B cell (primary cell): ENCODE measurements at regions not wholly inside any gene's neighbourhood (a gene's known extent, or its start where the extent isn't known, plus 50 kb on each side); places are given as distances from the start of the nearest gene placed in this dataset.

Source experiments
- ATAC-seq: fragments of 200-7000 bp; cut with Tn5 transposase; one replicate; pipeline ENCODE4 v1.10.0; 2021; ENCODE audit warnings: low read depth, mild to moderate bottlenecking, moderate number of reproducible peaks, moderate library complexity
- CTCF ChIA-PET: fragments of 350-600 bp; sonication (Branson Sonifier 250); formaldehyde crosslinking; loops from one replicate; lab custom pipeline; 2021; ENCODE audit warnings: antibody characterized with exemption, inconsistent platforms; lab: Charles Lee
- POLR2A ChIA-PET: fragments of 350-600 bp; sonication (Branson Sonifier 250); formaldehyde crosslinking; loops from one replicate; lab custom pipeline; 2021; ENCODE audit warnings: antibody characterized with exemption; lab: Charles Lee
- DNase-seq: peaks from one replicate; pipeline ENCODE4 v3.0.0; 2013
- H2AFZ ChIP-seq: 2 replicates; pipeline ENCODE4 v1.6.1; 2012; ENCODE audit warnings: mild to moderate bottlenecking, low read depth, low read length; ENCODE audit not compliant: insufficient read depth, poor library complexity, severe bottlenecking
- H3K27ac ChIP-seq, 2 donors: 1 replicate in 1 of 2; 2 replicates in 1 of 2; pipeline ENCODE4 v1.5.1; 2012 to 2013; ENCODE audit warnings: low read length in 2 of 2, mild to moderate bottlenecking in 2 of 2, moderate library complexity in 1 of 2
- H3K27me3 ChIP-seq, 4 experiments: fragments of 200-600 bp in 1 of 4; sonication (generic) in 1 of 4; replicated peaks in 1 of 4; 1 replicate in 2 of 4; 2 replicates in 2 of 4; pipeline versions ENCODE4 v1.6.1 to v1.7.0; 2013 to 2016; ENCODE audit warnings: low read length in 3 of 4, mild to moderate bottlenecking in 2 of 4, mixed read lengths in 1 of 4, moderate library complexity in 1 of 4; ENCODE audit not compliant: insufficient read depth in 4 of 4, control insufficient read depth in 3 of 4; ENCODE audit errors: control extremely low read depth in 1 of 4
- H3K36me3 ChIP-seq, 2 experiments: replicated peaks in 1 of 2; 1 replicate in 1 of 2; 2 replicates in 1 of 2; pipeline versions ENCODE4 v1.6.1 to v1.7.1; 2013; ENCODE audit warnings: low read length in 1 of 2; ENCODE audit not compliant: insufficient read depth in 2 of 2, control insufficient read depth in 1 of 2; ENCODE audit errors: control extremely low read depth in 1 of 2, extremely low read depth in 1 of 2
- H3K4me1 ChIP-seq, 2 donors: fragments of 200-600 bp in 1 of 2; sonication (generic) in 1 of 2; 1 replicate in 1 of 2; 2 replicates in 1 of 2; pipeline versions ENCODE4 v1.5.1 to v1.6.1; 2013 to 2017; ENCODE audit warnings: low read length in 2 of 2; ENCODE audit not compliant: control insufficient read depth in 2 of 2, insufficient read depth in 2 of 2
- H3K4me2 ChIP-seq: replicated peaks from 2 replicates; pipeline ENCODE3; 2012; ENCODE audit warnings: mild to moderate bottlenecking, low read depth, low read length; ENCODE audit not compliant: poor library complexity, severe bottlenecking
- H3K4me3 ChIP-seq, 5 experiments: fragments of 200-600 bp in 1 of 5; sonication (generic) in 1 of 5; 1 replicate in 3 of 5; 2 replicates in 2 of 5; pipeline versions ENCODE4 v1.5.1 to v1.7.0; 2011 to 2016; ENCODE audit warnings: low read length in 4 of 5, mild to moderate bottlenecking in 4 of 5, low read depth in 2 of 5, control low read depth in 1 of 5, moderate library complexity in 1 of 5; ENCODE audit not compliant: insufficient read depth in 1 of 5; ENCODE audit errors: control extremely low read depth in 1 of 5, extremely low read depth in 1 of 5
- H3K79me2 ChIP-seq: fragments of 200-600 bp; sonication (generic); one replicate; pipeline ENCODE4 v1.6.0; 2016; ENCODE audit warnings: low read length; ENCODE audit not compliant: control insufficient read depth, insufficient read depth
- H3K9ac ChIP-seq: fragments of 200-600 bp; sonication (generic); 2 replicates; pipeline ENCODE4 v1.6.1; 2017; ENCODE audit warnings: mild to moderate bottlenecking, low read length, moderate library complexity
- H3K9me3 ChIP-seq, 3 donors: one replicate each; pipeline versions ENCODE4 v1.6.1 to v1.7.1; 2013; ENCODE audit warnings: low read length in 2 of 3; ENCODE audit not compliant: control insufficient read depth in 2 of 3, insufficient read depth in 1 of 3; ENCODE audit errors: control extremely low read depth in 1 of 3
- H4K20me1 ChIP-seq: 2 replicates; pipeline ENCODE4 v1.6.0; 2012; ENCODE audit warnings: mild to moderate bottlenecking, low read length; ENCODE audit not compliant: insufficient read depth, control insufficient read depth, poor library complexity, severe bottlenecking
- H3K27ac Mint-ChIP-seq: one replicate; pipeline ENCODE4 v1.8.0; 2021; ENCODE audit warnings: mixed read lengths
- H3K27me3 Mint-ChIP-seq: one replicate; pipeline ENCODE4 v1.8.0; 2021; ENCODE audit warnings: mixed read lengths
- H3K4me1 Mint-ChIP-seq: one replicate; pipeline ENCODE4 v1.8.0; 2021; ENCODE audit warnings: mixed read lengths
- H3K4me3 Mint-ChIP-seq: one replicate; pipeline ENCODE4 v1.8.0; 2021; ENCODE audit warnings: mixed read lengths
- H3K9me3 Mint-ChIP-seq: one replicate; pipeline ENCODE4 v1.8.0; 2022; ENCODE audit warnings: mixed read lengths; ENCODE audit not compliant: insufficient read depth
- CTCF ChIP-seq: fragments of 200-600 bp; IDR thresholded peaks from one replicate; pipeline ENCODE4 v1.8.0; 2022; ENCODE audit warnings: antibody characterized with exemption, mild to moderate bottlenecking
- EZH2 ChIP-seq: IDR thresholded peaks from 2 replicates; pipeline ENCODE4 v1.6.1; 2012; ENCODE audit warnings: borderline replicate concordance, low read depth, mild to moderate bottlenecking, moderate library complexity, low read length; ENCODE audit not compliant: insufficient read depth, poor library complexity, severe bottlenecking
- WGBS: methylation state at CpG from one replicate; pipeline ENCODE4 v1.1.5; 2013; ENCODE audit warnings: missing lambda C conversion rate; ENCODE audit not compliant: insufficient coverage; 5-methylcytosine and 5-hydroxymethylcytosine counted together
- intact Hi-C: fragments of 100-400 bp; cut with micrococcal nuclease; formaldehyde crosslinking; loops from one replicate; pipeline ENCODE4 v1.10.0; 2022

- no peak overlapping the region for H3K4me2 ChIP-seq
- Mint-ChIP-seq H3K9me3 (no peaks in the 10 kb centered on the region), H3K27ac (no peak overlapping the region)
These were observed 82.1 kb upstream of the RASGRP1 start for GRCh38 chr15:38646716-38647115.

GRCh38 chr15:38647683-38648082, 83.1 kb upstream of the RASGRP1 start:
- no peak overlapping the region for H3K9ac ChIP-seq
- no peak overlapping the region for H3K4me2 ChIP-seq
- H3K4me3 ChIP-seq: no peak overlapping the region
- Mint-ChIP-seq H3K27me3 (no peaks in the 10 kb centered on the region), H3K4me1 (peaks cover 60% of the 10 kb centered on the region), H3K27ac (no peak overlapping the region), H3K4me3 (no peak overlapping the region), H3K9me3 (no peaks in the 10 kb centered on the region)
- CTCF ChIA-PET: interaction anchor here (1.2 to 8.2 kb wide), 5 partner anchors 23 to 83 kb away, joined by 3 to 73 read pairs (median 8); partner anchors contain the start of gene RASGRP1
- no peaks in the 10 kb centered on the region for H4K20me1 ChIP-seq
- H3K27ac ChIP-seq: no peak overlapping the region
- intact Hi-C loops: no loop called here
- TF ChIP-seq EZH2: no peak
- TF ChIP-seq CTCF: no peak
- H3K79me2 ChIP-seq: no peaks in the 10 kb centered on the region
- no peaks in the 10 kb centered on the region for H3K36me3 ChIP-seq
- DNase-seq: no peak
- ATAC-seq: no peak
- POLR2A ChIA-PET: no interaction called here
- peaks cover 39 to 40% of the 10 kb centered on the region in 2 donors for H3K4me1 ChIP-seq
- peaks cover 0 to 3% (median 3%) of the 10 kb centered on the region in 3 donors for H3K9me3 ChIP-seq
- H3K27me3 ChIP-seq: no peaks in the 10 kb centered on the region
- H2AFZ ChIP-seq: no peak overlapping the region

More at GRCh38 chr15:38646716-38647115, 82.1 kb upstream of the RASGRP1 start:
- Mint-ChIP-seq H3K4me3 (no peak overlapping the region), H3K4me1 (peaks cover 57% of the 10 kb centered on the region), H3K27me3 (no peaks in the 10 kb centered on the region)
- no peak overlapping the region for H3K9ac ChIP-seq
- peaks cover 37 to 39% of the 10 kb centered on the region in 2 donors for H3K4me1 ChIP-seq
- ChIA-PET POLR2A (no interaction called here), CTCF (interaction anchor here (1.2 to 8.2 kb wide), 2 partner anchors 26 to 82 kb away, joined by 3 to 71 read pairs; partner anchors contain the start of gene RASGRP1)
- TF ChIP-seq EZH2 (no peak), CTCF (no peak)
- intact Hi-C loops: no loop called here
- no peak overlapping the region for H3K4me3 ChIP-seq
- H3K27ac ChIP-seq: no peak overlapping the region
- H3K9me3 ChIP-seq: peaks cover 0 to 3% (median 3%) of the 10 kb centered on the region in 3 donors
- H2AFZ ChIP-seq: no peak overlapping the region
- WGBS: 100% methylated on average over 1 of the region's 3 CpGs
- ATAC-seq (no peak), DNase-seq (no peak)
- H3K27me3 ChIP-seq: no peaks in the 10 kb centered on the region
- no peaks in the 10 kb centered on the region for H4K20me1 ChIP-seq
- no peaks in the 10 kb centered on the region for H3K36me3 ChIP-seq
- no peaks in the 10 kb centered on the region for H3K79me2 ChIP-seq
